ENCODE measurements at regions not wholly inside any gene's neighbourhood (a gene's known extent, or its start where the extent isn't known, plus 50 kb on each side); places are given as distances from the start of the nearest gene placed in this dataset.
A peak's percentile ranks its signal among the peaks of the same experiment; 100 is the strongest.

GRCh38 chr15:31162721-31163510 is 61.4 kb upstream of the TRPM1 start:
- no peak overlapping the region; the same call in 1 of the 2 replicates for H4K8ac ChIP-seq (ENCODE audit: extremely low read depth, insufficient read depth, low read length)
- H3K9ac ChIP-seq (replicated peaks in 1 of 4; ENCODE audit: extremely low read depth in 1 of 4, low read depth in 3 of 4, low read length in 3 of 4), result no peak overlapping the region
- 94% methylated on average over 13 of the region's 16 CpGs; no CpG with 5 or more reads in 1 of the 2 experiments for WGBS, 2 experiments (ENCODE audit: extremely low coverage in 1 of 2, insufficient coverage in 1 of 2, insufficient read length in 1 of 2, insufficient replicate concordance in 2 of 2, low coverage in 1 of 2, low lambda C conversion rate in 2 of 2, missing lambda C conversion rate in 1 of 2)
- no peak for DNase-seq (ENCODE audit: low read depth in 1 of 2, low spot score in 2 of 2)
- ChIA-PET POLR2A (ENCODE audit: partially characterized antibody) (no interaction called here), CTCF (ENCODE audit: partially characterized antibody) (interaction anchor here (0.6 to 1.2 kb wide), 3 partner anchors 8 to 225 kb away, joined by 3 to 4 read pairs (median 3); no protein-coding TSS in a partner anchor)
- H2BK15ac ChIP-seq (ENCODE audit: low read length), result no peak overlapping the region
- no peak overlapping the region for H2AFZ ChIP-seq (ENCODE audit: low read length)
- H2BK20ac ChIP-seq (ENCODE audit: low read length), result no peak overlapping the region
- no peak overlapping the region for H3K23ac ChIP-seq (ENCODE audit: insufficient read length)
- H2BK5ac ChIP-seq (ENCODE audit: low read depth, low read length), result no peak overlapping the region
- 0 out of 2 replicates have a peak overlapping the region, but pooled peaks have one; percentile 93 for H2AK5ac ChIP-seq (ENCODE audit: low read depth, low read length)
- no peaks in the 10 kb centered on the region for H3K79me1 ChIP-seq (ENCODE audit: low read depth, low read length)
- no peaks in the 10 kb centered on the region for H4K20me1 ChIP-seq (replicated peaks in 1 of 2; ENCODE audit: control insufficient read depth in 1 of 2, insufficient read depth in 2 of 2, low read length in 2 of 2)
- H3K4me1 ChIP-seq (replicated peaks in 1 of 4; ENCODE audit: control insufficient read depth in 3 of 4, insufficient read depth in 4 of 4, low read length in 3 of 4), result peaks cover 0 to 10% (median 6%) of the 10 kb centered on the region in 4 experiments; a peak in 6 of 7 replicates
- no peak overlapping the region for H3K4me3 ChIP-seq (ENCODE audit: extremely low read depth in 1 of 4, insufficient read depth in 2 of 4, low read depth in 3 of 4, low read length in 4 of 4)
- no peaks in the 10 kb centered on the region for H3K79me2 ChIP-seq (ENCODE audit: control insufficient read depth in 1 of 2, insufficient read depth in 2 of 2, low read length in 2 of 2)
- no peak overlapping the region for H3K4ac ChIP-seq (replicated peaks; ENCODE audit: insufficient read length, low read depth, low read length)
- no peak for FAIRE-seq
- no peaks in the 10 kb centered on the region for H3K36me3 ChIP-seq (ENCODE audit: control insufficient read depth in 2 of 4, insufficient read depth in 4 of 4, low read length in 3 of 4)
- H3K27me3 ChIP-seq (replicated peaks in 1 of 4; ENCODE audit: control insufficient read depth in 3 of 4, extremely low read depth in 1 of 4, insufficient read depth in 3 of 4, low read length in 3 of 4), result no peaks in the 10 kb centered on the region
- no peak overlapping the region for H3K14ac ChIP-seq (ENCODE audit: insufficient read length)
- H3K56ac ChIP-seq (replicated peaks; ENCODE audit: insufficient read length, low read depth, low read length), result no peak overlapping the region
- H3K23me2 ChIP-seq (ENCODE audit: low read depth, low read length), result no peaks in the 10 kb centered on the region
- H2BK120ac ChIP-seq (replicated peaks; ENCODE audit: low read depth, low read length), result no peak overlapping the region
- no peak overlapping the region for H3K27ac ChIP-seq (ENCODE audit: low read depth, low read length)
- no peak overlapping the region for H3K4me2 ChIP-seq (ENCODE audit: insufficient read depth in 1 of 2, low read depth in 2 of 2, low read length in 2 of 2)
- H3K9me3 ChIP-seq (ENCODE audit: insufficient read depth in 2 of 2, low read depth in 1 of 2, low read length in 1 of 2), result no peaks in the 10 kb centered on the region
- no peak for TF ChIP-seq TEAD4 (IDR thresholded peaks at IDR 0.05; ENCODE audit: low read depth, low read length)
- no peak for TF ChIP-seq BACH1 (IDR thresholded peaks at IDR 0.05; ENCODE audit: low read length)
- TF ChIP-seq SP1 (IDR thresholded peaks at IDR 0.05; ENCODE audit: low read depth, low read length), result no peak
- TF ChIP-seq SAP30 (IDR thresholded peaks at IDR 0.05; ENCODE audit: insufficient read depth, insufficient replicate concordance, low read length), result no peak
- no peak for TF ChIP-seq SIRT6 (IDR thresholded peaks at IDR 0.05; ENCODE audit: low read length)
- TF ChIP-seq POLR2AphosphoS5 (IDR thresholded peaks at IDR 0.05; ENCODE audit: low read depth, low read length), result no peak
- TF ChIP-seq EP300 (IDR thresholded peaks at IDR 0.05; ENCODE audit: borderline replicate concordance in 1 of 2, low read depth in 2 of 2, low read length in 2 of 2), result no peak
- no peak for TF ChIP-seq SUZ12 (IDR thresholded peaks at IDR 0.05; ENCODE audit: low read length)
- no peak for TF ChIP-seq CTBP2 (IDR thresholded peaks at IDR 0.05; ENCODE audit: borderline replicate concordance, insufficient read depth, insufficient read length, low read length)
- TF ChIP-seq TAF7 (optimal IDR thresholded peaks at IDR 0.05; ENCODE audit: borderline replicate concordance, low read depth, low read length), result no peak
- TF ChIP-seq HDAC6 (IDR thresholded peaks at IDR 0.05; ENCODE audit: low read depth, low read length), result no peak
- TF ChIP-seq, protein P1, sequence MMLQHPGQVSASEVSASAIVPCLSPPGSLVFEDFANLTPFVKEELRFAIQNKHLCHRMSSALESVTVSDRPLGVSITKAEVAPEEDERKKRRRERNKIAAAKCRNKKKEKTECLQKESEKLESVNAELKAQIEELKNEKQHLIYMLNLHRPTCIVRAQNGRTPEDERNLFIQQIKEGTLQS (IDR thresholded peaks at IDR 0.05; ENCODE audit: insufficient read depth, low read depth, low read length), result no peak
- no peak overlapping the region for H4K91ac ChIP-seq (replicated peaks; ENCODE audit: insufficient read length, low read length)
- 0 out of 2 replicates have a peak overlapping the region, but pooled peaks have one; percentile 50 for H2BK12ac ChIP-seq (ENCODE audit: low read depth, low read length)
- peak overlapping the region; percentile 48 for H3K18ac ChIP-seq (ENCODE audit: extremely low read depth, low read length)
- no peak overlapping the region for H4K5ac ChIP-seq (ENCODE audit: insufficient read length, low read depth, low read length)
